Tibial nerve (tissue), 3 donors: ENCODE measurements at regions not wholly inside any gene's neighbourhood (a gene's known extent, or its start where the extent isn't known, plus 50 kb on each side); places are given as distances from the start of the nearest gene placed in this dataset.

Experiments used
- POLR2A ChIP-seq, 2 donors: fragments of 450-650 bp; IDR thresholded peaks; one replicate each; pipeline ENCODE4 v1.6.1; 2017; ENCODE audit warnings: antibody characterized with exemption in 2 of 2, mild to moderate bottlenecking in 2 of 2, moderate library complexity in 2 of 2
- TF ChIP-seq, protein P1 (sequence below), 5 experiments: fragments of 200-600 bp in 3 of 5; fragments of 450-650 bp in 2 of 5; sonication (generic) in 3 of 5; IDR thresholded peaks; one replicate each; pipeline ENCODE4 v1.5.1; 2016 to 2019; ENCODE audit warnings: antibody characterized with exemption in 5 of 5, mild to moderate bottlenecking in 3 of 5, moderate library complexity in 2 of 5

GRCh38 chr9:107215381-107215780, 67.7 kb upstream of the RAD23B start:
- TF ChIP-seq POLR2A (IDR thresholded peaks at IDR 0.05), result no peak
- TF ChIP-seq, protein P1, sequence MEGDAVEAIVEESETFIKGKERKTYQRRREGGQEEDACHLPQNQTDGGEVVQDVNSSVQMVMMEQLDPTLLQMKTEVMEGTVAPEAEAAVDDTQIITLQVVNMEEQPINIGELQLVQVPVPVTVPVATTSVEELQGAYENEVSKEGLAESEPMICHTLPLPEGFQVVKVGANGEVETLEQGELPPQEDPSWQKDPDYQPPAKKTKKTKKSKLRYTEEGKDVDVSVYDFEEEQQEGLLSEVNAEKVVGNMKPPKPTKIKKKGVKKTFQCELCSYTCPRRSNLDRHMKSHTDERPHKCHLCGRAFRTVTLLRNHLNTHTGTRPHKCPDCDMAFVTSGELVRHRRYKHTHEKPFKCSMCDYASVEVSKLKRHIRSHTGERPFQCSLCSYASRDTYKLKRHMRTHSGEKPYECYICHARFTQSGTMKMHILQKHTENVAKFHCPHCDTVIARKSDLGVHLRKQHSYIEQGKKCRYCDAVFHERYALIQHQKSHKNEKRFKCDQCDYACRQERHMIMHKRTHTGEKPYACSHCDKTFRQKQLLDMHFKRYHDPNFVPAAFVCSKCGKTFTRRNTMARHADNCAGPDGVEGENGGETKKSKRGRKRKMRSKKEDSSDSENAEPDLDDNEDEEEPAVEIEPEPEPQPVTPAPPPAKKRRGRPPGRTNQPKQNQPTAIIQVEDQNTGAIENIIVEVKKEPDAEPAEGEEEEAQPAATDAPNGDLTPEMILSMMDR (IDR thresholded peaks at IDR 0.05), result no peak
